ENCODE measurements at regions not wholly inside any gene's neighbourhood (a gene's known extent, or its start where the extent isn't known, plus 50 kb on each side); places are given as distances from the start of the nearest gene placed in this dataset.
"Not testable (repeated sequence)": the region's sequence is repeated elsewhere in the genome, so short reads cannot be mapped to it uniquely, and the experiment has no call there.

GRCh38 chr11:109480251-109480650 lies 58.3 kb downstream of the C11orf87 start:
- no peak for DNase-seq (ENCODE audit: low read depth in 2 of 2)

- no peak for DNase-seq (ENCODE audit: low read depth in 2 of 2)
Measured at GRCh38 chr11:109486129-109486528, 64.1 kb downstream of the C11orf87 start.

- DNase-seq (ENCODE audit: low read depth in 2 of 2), result no peak
Measured at GRCh38 chr11:109490953-109491635, 69.1 kb downstream of the C11orf87 start.

DNA sequence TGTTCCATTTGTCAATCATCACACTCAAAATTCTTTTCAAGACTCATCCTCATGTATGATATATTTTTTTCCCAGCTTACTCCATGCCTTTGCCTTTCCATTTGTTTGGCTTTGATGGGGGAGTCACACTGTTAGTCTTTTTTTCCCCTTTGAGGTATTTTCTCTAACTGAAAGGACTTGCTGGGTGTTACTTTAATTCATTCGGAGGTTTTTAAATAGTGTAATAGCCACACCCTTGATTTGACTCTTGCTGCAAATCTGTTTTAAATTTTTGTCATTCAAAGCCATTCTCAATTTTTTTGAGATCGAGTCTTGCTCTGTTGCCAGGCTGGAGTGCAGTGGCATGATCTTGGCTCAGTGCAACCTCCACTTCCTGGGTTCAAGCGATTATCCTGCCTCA lies 84.1 kb downstream of the C11orf87 start:
- no peak for DNase-seq (ENCODE audit: low read depth in 2 of 2)

DNA sequence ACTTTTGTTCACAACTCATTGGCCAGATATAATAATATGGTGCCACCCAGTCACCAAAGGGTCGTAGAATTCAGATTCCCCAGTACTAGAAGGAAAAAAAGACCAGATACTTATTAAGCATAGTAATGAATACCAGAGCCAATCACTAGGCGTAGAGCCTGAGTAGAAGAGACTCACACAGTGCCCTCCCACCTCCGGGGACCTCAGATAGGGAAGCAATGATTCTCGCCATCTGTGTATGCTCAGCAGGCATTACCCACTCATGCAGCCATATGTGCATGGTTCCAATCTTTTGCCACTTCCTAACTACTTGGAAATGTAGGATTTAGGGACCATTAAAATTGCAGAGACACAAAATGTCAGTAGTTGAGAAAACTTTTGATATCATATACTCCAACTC lies 85.3 kb downstream of the C11orf87 start:
- no peak for DNase-seq (ENCODE audit: low read depth in 2 of 2)

GRCh38 chr11:109507836-109508561 lies 86.0 kb downstream of the C11orf87 start:
- no peak for DNase-seq (ENCODE audit: low read depth in 2 of 2)

DNA sequence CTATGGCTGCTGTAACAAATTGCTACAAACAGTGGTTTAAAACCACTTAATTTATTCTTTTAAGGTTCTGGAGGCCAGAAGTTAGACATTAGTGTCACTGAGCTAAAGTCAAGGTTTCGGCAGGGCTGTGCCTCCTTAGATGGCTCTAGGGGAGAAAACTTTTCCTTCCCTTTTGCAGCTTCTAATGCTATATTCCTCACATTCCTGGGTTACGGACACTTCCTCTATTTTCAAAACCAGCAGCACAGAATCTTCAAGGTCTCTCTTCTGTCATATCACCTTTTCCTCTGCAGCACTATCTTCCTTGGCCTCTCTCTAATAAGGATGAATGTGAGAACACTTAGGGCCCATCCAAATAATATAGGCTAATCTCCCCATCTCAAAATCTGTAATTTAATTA lies 87.0 kb downstream of the C11orf87 start:
- no peak for DNase-seq (ENCODE audit: low read depth in 2 of 2)

DNA sequence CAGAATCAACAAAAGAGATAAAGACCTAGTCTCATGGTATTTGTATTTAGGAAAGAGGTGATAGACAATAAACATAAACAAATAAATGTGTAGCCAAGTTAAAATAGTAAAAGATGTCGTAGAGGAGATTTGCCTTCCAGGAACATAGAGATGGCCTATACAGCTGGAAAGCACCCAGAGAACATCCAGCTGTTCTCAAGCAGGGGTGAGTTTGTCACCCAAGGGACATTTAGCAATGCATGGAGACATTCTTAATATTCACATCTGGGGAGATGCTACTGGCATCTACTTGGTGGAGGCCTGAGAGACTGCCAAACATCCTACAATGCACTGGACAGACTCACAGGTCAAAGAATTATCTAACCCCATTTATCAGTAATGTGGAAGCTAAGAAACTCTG lies 88.3 kb downstream of the C11orf87 start:
- no peak for DNase-seq (ENCODE audit: low read depth in 2 of 2)

DNA sequence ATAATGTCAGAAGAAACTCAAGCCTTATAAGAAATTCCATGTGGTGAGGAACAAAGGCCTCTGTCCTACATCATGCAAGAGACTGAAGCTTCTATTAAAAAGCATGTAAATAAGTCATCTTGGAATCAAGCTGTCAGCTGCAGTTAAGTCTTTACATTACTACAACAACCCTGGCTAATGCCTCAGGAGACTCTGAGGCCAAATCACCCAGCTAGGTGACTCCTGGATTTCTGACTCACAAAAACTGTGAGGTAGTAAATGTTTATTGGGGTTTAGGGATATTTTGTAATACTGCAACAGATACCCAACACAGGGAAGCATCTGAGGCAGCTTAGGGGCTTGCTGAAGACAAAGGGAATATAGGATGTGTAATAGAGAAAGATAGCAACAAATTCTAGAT lies 89.6 kb downstream of the C11orf87 start:
- no peak for DNase-seq (ENCODE audit: low read depth in 2 of 2)

- DNase-seq (ENCODE audit: low read depth in 2 of 2), result no peak
Measured at GRCh38 chr11:109512249-109512648, 90.3 kb downstream of the C11orf87 start.

- DNase-seq (ENCODE audit: low read depth in 2 of 2), result no peak
Measured at GRCh38 chr11:109512680-109513079, 90.7 kb downstream of the C11orf87 start.

DNA sequence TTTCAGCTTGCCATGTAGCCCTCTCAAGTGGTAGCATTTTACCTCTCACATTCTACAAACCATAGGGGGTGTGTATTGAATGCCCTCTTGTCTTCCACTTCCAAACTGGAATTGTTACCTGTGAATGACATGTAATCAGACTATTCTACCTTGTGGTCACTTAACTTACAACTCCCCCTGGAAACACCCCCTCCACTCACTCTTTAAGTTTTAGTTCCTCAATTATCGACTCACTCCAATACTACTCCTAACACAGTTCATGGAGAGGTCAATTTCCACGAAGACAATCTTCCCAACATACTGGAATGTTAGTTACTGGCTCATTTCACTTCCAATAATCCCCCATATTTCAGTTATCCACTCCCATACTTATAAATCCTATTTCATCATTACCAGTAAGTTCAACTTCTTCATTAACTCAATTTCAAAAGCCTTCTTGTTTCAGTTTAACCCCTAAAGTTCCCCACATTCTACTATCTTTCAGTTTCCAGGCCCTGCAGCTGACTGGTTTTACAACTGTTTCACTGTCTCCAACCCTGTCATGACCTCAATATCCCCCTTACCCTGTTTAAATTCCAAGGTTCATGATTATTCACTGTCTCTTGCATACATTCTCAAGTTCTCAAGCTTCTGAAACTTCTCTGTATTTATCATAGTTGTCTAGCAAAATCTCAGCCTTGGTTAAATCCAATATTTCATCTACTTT lies 92.5 kb downstream of the C11orf87 start:
- DNase-seq (ENCODE audit: low read depth in 2 of 2), result no peak

DNA sequence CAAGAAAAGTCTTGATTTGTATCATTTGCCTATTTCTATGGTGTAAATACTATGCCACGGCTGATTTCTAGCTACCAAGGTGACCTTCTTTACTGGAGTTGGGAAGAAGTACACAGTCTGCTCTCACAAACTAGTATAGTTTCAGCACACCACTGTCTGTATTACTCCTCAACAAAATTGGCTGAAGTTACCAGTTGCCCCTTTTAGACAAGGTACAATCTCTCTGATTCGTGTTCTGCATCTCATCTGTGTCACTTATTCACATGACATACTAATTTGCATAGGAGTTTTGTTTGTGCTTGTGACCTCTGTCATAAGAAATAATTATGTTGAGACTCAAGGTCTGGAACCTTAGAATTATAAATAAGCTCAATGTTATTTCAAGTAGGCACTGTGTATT lies 97.3 kb downstream of the C11orf87 start:
- DNase-seq (ENCODE audit: low read depth in 2 of 2), result no peak

- no peak for DNase-seq (ENCODE audit: low read depth in 2 of 2)
Measured at GRCh38 chr11:109521571-109522086, 99.6 kb downstream of the C11orf87 start.

DNA sequence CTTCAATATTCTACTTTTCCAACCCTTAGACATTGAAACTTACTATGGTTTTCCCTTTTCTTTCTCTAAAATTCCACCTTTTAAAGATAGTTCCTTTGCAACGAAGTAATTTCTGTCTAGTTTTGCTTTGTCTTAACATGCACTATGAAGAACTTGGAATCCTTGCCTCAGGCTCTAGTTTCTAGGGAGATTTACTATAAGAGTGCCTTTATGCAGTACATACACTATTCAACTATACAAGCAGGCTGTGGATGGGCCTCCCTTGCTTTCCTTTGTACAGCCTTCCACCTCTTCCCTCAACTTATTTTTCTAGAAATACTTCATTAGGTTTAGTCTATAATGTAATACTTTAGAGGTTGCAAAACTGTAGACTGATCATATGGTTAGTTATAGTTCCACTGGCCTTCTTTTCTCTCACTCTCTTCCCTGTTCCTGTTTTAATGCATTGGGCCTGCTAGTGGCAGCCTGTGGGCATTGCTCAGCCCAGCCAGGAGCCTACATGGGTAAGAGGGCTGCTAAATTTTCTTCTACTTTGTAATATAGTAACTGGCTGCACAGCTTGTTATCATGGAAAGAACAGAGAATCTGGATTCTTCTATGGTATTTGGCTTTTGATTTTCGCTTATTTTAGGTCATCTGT lies 100.2 kb downstream of the C11orf87 start:
- no peak for DNase-seq (ENCODE audit: low read depth in 2 of 2)

- DNase-seq (ENCODE audit: low read depth in 2 of 2), result not testable (repeated sequence)
Measured at GRCh38 chr11:109525636-109526035, 103.6 kb downstream of the C11orf87 start.

DNA sequence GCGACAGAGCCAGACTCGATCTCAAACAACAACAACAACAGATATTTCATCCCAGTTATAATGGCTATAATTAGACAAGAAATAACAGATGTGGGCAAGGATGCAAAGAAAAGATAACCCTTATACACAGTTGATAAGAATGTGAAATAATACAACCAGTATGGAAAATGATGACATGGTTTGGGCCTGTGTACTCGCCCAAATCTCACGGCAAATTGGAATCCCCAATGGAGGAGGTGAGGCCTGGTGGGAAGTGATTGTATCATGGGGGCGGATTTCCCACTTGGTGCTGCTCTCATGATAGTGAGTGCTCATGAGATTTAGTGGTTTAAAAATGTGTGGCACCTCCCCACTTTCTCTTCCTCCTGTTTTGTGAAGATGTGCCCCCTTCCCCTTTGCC lies 104.1 kb downstream of the C11orf87 start:
- no peak for DNase-seq (ENCODE audit: low read depth in 2 of 2)

- no peak for DNase-seq (ENCODE audit: low read depth in 2 of 2)
Measured at GRCh38 chr11:109526931-109527330, 104.9 kb downstream of the C11orf87 start.

DNA sequence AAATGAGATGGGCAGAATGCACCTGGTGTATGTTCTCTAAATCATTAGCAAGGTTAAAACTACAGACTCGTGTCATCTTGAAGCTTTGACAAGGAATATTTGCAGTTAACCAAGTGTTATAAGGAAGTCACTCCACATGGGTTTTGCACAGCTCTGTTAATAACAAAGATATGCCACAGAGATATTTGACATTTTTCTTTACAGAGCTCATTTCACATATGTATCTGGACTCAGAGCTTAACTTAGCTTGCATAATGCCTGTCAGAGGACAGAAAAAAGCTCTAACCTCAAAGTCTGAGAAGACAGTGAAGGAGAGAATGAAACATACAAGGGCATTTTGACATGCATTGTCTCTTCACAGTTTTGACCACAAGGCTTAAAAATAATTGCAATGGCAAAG lies 105.5 kb downstream of the C11orf87 start:
- DNase-seq (ENCODE audit: low read depth in 2 of 2), result no peak

DNA sequence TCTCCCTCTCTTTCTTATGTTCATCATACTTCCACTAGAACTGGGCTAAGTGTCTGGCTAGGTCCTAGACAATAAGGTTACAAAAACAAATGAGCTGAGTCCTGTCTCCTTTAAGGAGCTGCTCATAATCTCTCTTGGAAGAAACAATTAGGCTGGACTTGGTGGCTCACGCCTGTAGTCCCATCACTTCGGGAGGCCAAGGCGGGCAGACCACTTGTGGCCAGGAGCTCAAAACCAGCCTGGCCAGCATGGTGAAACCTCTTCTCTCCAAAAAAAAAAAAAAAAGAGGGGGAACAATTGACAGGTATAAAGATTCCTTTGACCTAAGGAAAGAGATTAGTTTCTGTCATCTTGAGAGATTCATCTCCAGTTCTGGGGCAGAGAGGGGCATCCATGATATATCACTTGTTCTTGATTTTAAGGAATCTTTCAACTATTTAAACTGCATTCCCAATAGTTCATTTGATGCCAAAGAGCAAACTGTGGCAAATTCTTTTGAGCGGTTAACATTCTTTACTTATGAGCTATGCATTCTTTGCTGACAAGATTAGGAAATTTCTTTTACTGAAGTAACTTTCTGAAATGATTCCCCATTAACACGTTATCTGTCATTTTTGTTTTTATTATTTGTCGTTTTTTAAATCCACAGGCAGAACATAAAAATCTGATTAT lies 125.5 kb downstream of the C11orf87 start:
- DNase-seq (ENCODE audit: low read depth in 2 of 2), result no peak

- DNase-seq (ENCODE audit: low read depth in 2 of 2), result no peak
Measured at GRCh38 chr11:109552376-109552775, 130.4 kb downstream of the C11orf87 start.

DNA sequence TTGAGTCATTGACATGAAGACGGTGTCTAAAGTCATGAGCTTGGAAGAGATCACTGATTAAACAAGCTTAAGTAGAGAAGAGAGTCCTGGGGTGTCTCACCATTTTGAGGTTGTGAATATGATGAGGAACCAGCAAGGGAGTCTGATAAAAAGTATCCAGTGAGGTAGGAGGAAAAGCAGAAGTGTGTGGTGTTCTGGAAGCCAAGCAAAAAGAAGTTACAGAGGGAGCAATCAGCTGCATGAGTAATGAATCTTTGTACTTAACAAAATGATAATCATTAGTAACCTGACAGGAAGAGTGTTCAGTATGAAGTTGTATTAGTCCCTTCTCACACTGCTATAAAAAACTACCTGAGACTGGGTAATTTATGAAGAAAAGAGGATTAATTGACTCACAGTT lies 131.3 kb downstream of the C11orf87 start:
- DNase-seq (ENCODE audit: low read depth in 2 of 2), result no peak
